Suppressor macrophage treated with lipopolysaccharide for 1 hour (primary cell): ENCODE measurements at regions not wholly inside any gene's neighbourhood (a gene's known extent, or its start where the extent isn't known, plus 50 kb on each side); places are given as distances from the start of the nearest gene placed in this dataset.

Source experiments
- DNase-seq, 3 donors: peaks; one replicate each; pipeline ENCODE4 v3.0.0-alpha.2; 2020 to 2022

DNA sequence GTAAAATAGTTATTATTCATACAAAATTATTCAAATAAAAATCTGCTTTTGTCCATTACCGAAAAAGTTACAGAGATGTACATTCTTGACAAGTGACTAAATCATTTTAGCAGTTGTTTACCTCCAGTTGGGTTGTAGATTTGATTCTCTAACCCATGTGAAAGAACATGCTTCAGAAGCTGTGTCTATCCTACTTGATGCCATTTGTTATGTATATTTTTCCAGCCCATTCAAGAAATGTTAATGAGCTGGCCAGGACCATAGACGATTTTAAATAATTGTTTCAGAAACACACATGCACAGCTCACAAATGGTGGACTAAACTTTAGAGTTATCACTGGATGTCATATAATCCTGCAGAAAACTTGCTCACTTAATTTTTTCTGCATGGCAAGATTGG lies 391.1 kb upstream of the REG3G start:
- DNase-seq = no peak

DNA sequence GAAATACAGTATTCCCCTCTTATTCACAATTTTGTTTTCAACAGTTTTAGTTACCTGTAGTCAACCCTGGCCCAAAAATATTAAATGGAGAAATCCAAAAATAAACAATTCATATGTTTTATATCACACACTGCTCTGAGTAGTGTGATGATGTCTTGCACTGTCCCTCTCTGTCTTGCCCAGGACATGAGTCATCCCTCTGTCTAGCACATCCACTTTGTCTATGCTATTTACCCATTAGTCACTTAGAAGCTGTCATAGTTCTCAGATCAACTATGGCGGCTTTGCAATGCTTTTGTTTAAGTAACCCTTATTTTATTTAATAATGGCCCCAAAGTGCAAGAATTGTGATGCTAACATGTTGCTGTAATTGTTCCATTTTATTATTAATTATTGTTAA lies 380.6 kb upstream of the REG3G start:
- no peak for DNase-seq

GRCh38 chr2:78646533-78647364 lies 378.8 kb upstream of the REG3G start:
- DNase-seq = no peak

GRCh38 chr2:78648558-78648957 lies 376.9 kb upstream of the REG3G start:
- no peak for DNase-seq

GRCh38 chr2:78654941-78655340 lies 370.6 kb upstream of the REG3G start:
- no peak for DNase-seq

DNA sequence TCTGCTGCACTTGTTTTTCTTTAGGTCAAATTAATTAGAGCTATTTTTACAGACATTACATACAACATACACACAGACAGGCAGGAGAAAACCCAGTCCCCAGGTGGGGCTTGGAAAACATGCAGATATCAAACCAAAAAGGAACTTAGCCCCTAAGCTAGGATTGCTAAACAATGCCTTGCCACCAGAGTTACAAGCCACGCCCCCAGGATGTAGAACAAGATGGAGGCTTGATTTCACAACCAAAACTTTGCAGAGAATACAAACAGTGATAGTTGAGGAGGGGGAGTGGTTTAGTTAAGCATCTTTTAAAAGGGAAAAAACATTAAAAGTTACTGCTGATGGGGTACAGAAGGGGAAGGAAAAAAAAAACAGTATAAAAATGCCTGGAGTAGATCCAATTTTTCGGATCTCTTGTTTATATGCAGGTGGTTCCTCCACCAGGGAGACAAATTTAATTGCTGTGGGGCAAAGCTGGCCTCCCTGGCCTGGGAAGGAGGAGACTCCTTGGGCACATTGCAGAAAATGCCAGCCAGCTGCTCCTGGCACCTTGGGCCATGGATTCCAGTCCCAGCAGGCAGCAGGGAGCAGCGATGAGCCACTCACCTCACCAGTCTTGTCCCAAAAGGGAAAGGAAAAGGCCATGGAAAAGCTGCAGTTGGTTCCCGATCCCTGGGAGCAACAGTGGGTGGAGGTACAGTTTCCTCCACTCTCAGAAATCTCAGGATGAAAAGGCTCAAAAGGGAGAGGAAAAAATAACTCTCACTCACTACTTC lies 348.4 kb upstream of the REG3G start:
- DNase-seq = peak in 1 of 3 donors; percentile 8

GRCh38 chr2:78677774-78678173 lies 347.7 kb upstream of the REG3G start:
- DNase-seq = no peak

- no peak for DNase-seq
Measured at GRCh38 chr2:78681386-78681785, 344.1 kb upstream of the REG3G start.

GRCh38 chr2:78682781-78683180 lies 342.7 kb upstream of the REG3G start:
- no peak for DNase-seq

DNA sequence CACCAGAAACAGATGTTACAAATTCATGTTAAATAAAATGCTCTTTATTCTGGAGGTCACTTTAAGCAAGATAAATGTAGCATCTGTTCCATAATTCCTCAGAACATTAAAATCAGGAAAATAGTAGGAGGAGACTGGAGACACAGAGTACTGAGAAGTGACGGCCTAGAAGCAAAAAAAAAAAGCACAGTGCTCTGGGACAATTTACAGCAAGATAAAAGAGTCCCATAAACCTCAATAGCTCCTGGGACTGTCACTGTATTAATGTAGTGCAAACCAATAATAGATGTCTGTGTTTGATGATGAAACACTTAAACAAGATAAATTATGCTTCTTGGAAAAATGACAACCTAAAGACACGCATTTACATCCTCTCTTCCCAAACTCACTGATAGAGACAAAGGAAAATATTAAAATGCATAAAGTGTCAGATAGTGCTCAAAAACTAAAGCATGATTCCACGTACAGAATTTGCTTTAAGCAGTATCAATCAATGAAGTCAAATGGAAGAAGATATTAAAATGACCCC lies 338.8 kb upstream of the REG3G start:
- DNase-seq = no peak

DNA sequence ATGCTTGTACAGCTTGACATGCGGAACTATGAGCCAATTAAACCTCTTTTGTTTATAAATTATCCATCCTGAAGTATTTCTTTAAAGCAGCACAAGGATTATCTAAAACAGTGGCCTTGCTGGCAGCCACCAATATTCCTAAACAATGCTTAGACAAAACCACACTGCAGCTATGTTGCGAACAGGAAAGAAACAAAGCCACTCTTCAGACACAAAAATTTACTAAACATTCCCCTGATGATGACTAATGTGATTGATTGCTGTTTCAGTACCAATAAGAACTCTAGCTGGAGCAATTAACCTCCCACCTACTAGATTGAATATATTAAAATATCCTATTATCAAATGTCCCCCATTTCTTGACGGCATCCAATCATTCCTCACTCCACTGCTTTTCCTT lies 325.8 kb upstream of the REG3G start:
- no peak for DNase-seq

DNA sequence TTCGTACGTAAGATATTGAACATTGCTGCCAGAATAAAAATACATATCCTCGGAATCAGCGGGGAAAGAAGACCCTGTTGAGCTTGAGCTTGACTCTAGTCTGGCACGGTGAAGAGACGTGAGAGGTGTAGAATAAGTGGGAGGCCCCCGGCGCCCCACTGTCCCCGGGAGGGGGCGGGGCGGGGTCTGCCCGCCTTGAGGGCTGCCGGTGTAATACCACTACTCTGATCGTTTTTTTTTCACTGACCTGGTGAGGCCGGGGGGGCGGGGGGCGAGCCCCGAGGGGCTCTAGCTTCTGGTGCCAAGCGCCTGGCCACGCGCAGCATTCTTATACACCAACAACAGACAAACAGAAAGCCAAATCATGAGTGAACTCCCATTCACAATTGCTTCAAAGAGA lies 324.0 kb upstream of the REG3G start:
- no peak for DNase-seq

DNA sequence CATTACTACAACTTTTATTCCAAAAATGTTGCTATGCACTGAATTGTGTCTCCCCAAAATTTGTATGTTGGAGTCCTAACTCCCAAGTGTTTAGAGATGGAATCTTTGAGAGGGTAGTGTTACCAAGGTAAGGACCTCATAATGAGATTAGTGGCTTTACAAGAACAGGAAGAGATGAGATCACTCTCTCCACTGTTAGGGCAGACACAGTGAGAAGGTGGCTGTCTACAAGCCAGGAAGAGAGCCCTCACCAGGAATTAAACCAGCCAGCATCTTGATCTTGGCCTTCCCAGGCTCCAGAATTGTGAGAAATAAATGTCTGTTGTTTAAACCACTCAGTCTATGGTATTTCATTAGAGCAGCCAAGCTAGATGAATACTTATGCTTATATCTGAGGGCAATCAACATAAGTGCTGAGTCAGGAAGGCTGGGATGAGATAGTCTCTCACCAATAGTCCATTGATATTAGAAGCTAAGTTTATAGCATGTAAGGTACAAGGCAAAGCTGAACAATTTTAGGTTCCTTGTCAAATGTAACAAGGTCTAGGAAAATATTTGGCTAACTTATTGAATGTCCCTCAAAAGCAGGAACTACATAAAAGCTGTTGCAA lies 317.6 kb upstream of the REG3G start:
- no peak for DNase-seq

DNA sequence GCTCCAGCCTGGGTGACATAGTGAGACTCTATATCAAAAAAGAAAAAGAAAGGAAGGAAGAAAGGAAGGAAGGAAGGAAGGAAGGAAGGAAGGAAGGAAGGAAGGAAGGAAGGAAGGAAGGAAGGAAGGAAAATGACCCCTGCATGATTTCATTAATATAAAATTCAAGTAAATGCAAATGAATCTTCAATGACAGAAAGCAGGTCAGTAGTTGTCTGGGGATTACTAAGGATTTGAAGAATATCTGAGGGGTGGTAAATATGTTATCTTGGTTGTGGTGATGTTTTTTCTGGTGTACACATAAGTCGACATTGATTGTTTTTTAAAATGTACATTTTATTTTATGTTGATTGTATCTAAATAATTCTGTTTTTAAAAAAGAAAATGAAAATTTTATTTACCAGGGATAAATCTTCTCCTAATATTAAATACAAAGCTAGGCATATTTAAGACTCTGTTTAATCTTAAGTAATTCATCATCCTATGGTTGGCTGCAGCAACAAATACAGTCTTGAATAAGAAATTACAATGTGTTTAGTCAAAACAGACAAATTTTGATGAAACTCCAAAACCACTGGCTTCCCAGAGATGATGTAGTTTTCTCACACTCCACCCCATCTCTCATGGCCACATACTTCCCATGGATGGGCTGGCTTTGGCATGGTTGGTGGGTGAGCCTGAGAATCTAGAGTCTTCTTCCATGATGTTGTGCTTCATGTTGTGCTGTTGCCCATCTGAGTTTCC lies 314.7 kb upstream of the REG3G start:
- DNase-seq = no peak

- DNase-seq = no peak
Measured at GRCh38 chr2:78715293-78715692, 310.2 kb upstream of the REG3G start.

GRCh38 chr2:78718024-78718423 lies 307.5 kb upstream of the REG3G start:
- DNase-seq = no peak

- no peak for DNase-seq
Measured at GRCh38 chr2:78718473-78718872, 307.0 kb upstream of the REG3G start.

DNA sequence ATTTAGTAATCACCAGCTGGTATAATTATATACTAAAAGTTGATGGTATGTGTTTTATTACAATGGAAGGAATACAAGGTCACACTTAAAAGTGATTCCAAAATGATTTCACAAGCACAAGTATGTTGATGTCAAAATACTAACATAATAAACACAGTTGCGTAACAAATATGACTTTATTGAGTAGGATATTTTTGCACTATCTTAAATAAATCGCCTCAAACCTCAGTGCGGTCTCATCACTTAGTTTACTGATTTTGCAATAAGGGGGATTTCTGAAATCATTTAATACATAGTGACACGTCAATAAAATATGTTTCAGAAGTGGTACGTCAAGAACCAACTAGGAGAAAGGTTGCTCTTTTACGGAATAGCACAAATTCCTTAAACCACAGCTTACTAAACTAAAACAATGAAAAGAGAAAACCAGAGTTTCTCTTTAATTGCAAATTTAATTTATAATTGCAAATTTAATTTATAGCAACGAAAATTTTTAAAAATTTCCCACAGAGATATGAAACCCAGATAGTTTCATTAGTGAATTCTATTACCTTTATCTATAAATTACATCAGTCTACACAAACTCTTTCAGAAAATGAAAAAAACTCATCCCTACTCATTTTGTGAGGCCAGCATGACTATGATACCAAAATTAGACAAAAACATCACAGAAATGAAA lies 304.0 kb upstream of the REG3G start:
- no peak for DNase-seq

DNA sequence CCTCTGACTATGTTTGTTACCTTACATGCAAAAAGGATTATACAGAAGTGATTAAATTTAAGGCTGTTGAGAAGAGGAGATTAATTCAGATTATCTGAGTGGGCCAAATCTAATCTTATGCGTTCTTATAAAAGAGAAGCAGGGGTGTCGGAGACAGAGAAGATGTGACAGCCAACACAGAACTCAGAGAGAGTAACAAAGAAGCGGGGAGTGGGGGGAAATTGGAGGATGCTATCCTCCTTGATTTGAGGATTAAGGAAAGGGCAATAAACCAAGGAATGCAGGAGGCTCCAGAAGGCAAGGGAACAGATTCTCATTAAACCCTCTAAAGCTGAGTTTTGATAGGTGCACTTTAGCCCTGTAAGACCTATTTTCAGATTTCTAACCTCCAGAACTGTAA lies 291.3 kb upstream of the REG3G start:
- DNase-seq = no peak

- no peak for DNase-seq
Measured at GRCh38 chr2:78739282-78739681, 286.2 kb upstream of the REG3G start.

DNA sequence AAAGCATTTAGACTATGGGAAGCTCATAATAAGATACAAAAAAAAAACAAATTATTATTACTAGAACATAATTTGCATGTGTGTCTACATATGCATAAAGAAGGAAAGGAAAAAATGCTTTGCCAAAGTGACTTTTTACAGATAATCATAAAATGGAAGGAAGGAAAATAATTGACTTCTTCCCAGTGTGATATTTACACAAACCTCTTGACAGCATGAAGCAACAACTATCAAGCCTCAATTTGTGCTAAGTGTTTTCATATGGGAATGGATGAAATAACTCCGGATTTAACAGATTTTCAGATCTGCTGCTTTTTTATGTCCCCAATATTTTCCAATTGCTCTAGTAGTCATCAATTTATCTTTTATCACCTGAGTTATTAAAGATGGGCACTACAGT lies 275.9 kb upstream of the REG3G start:
- DNase-seq = no peak

DNA sequence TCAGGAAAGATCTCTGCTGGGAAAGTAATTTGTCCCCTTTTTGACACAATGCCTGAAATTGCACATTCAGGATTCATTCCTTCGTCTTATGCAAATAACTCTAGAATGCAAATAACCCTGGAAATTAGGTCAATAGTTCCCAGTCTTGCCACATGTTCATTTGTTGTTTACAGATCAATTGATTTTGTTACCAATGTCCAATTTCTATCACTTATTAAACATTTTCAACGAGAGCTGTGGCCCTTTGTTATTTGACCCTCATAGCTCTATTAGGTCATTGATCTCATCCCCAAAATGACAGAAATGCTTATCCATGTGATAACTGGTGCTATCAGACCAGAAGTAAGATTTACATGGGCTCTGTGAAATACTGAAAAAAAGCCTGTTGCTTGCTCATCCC lies 275.3 kb upstream of the REG3G start:
- no peak for DNase-seq
